HEK293T (cell line): ENCODE measurements at regions not wholly inside any gene's neighbourhood (a gene's known extent, or its start where the extent isn't known, plus 50 kb on each side); places are given as distances from the start of the nearest gene placed in this dataset.

Source experiments
- ARNT ChIP-seq: fragments of 450-650 bp; IDR thresholded peaks from 2 replicates; pipeline ENCODE4 v1.6.1; 2017; ENCODE audit warnings: mild to moderate bottlenecking
- BHLHE40 ChIP-seq: fragments of 450-650 bp; IDR thresholded peaks from 2 replicates; pipeline ENCODE4 v1.6.1; 2016; ENCODE audit warnings: mild to moderate bottlenecking, moderate library complexity, borderline replicate concordance
- CTBP1 ChIP-seq: fragments of 450-650 bp; IDR thresholded peaks from 2 replicates; pipeline ENCODE4 v1.6.1; 2016; ENCODE audit warnings: borderline replicate concordance
- ELF4 ChIP-seq: fragments of 450-650 bp; IDR thresholded peaks from 2 replicates; pipeline ENCODE4 v1.6.1; 2017; ENCODE audit warnings: antibody characterized with exemption
- FOXA1 ChIP-seq: fragments of 450-650 bp; IDR thresholded peaks from 2 replicates; pipeline ENCODE4 v1.6.1; 2016; ENCODE audit warnings: mild to moderate bottlenecking
- FOXK2 ChIP-seq: fragments of 450-650 bp; IDR thresholded peaks from 2 replicates; pipeline ENCODE4 v1.6.1; 2016; ENCODE audit warnings: mild to moderate bottlenecking
- FOXM1 ChIP-seq: fragments of 450-650 bp; IDR thresholded peaks from 2 replicates; pipeline ENCODE4 v1.6.1; 2017; ENCODE audit warnings: mild to moderate bottlenecking, borderline replicate concordance
- HDGF ChIP-seq: fragments of 450-650 bp; IDR thresholded peaks from 2 replicates; pipeline ENCODE4 v1.6.1; 2017; ENCODE audit warnings: antibody characterized with exemption, borderline replicate concordance
- LEF1 ChIP-seq: fragments of 450-650 bp; IDR thresholded peaks from 2 replicates; pipeline ENCODE4 v1.6.1; 2017; ENCODE audit warnings: mild to moderate bottlenecking, borderline replicate concordance
- NFRKB ChIP-seq: fragments of 450-650 bp; IDR thresholded peaks from 2 replicates; pipeline ENCODE4 v1.6.1; 2016; ENCODE audit warnings: mild to moderate bottlenecking, moderate library complexity
- SP1 ChIP-seq: fragments of 450-650 bp; IDR thresholded peaks from 2 replicates; pipeline ENCODE4 v1.6.1; 2017
- TARDBP ChIP-seq: fragments of 450-650 bp; IDR thresholded peaks from 2 replicates; pipeline ENCODE4 v1.6.1; 2016
- TF ChIP-seq, protein P1 (sequence below): fragments of 450-650 bp; IDR thresholded peaks from 2 replicates; pipeline ENCODE4 v1.6.1; 2016

DNA sequence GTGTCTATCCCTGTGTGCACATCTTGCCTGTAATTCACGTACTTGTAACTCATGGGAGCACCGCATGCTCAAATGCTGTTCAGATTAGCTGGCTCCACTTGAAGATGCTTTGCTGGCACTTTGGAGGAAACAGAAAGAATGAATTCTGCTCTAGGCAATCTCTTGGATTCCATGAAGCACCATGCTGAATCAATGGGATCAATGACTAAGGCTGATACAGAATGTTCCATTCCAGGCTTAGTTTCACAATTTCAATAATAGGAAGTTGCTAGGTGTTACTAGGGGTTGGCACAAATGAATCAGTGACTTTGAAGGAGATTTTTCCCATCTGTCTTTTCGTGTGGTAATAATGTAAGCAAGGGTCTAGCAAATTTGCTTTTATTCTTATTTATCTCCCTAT, 328.8 kb downstream of the OSR1 start:
- no peak for TF ChIP-seq NFRKB
- no peak for TF ChIP-seq BHLHE40
- no peak for TF ChIP-seq ARNT
- no peak for TF ChIP-seq FOXK2
- TF ChIP-seq SP1 = no peak
- no peak for TF ChIP-seq LEF1
- TF ChIP-seq CTBP1 = no peak
- no peak for TF ChIP-seq ELF4
- no peak for TF ChIP-seq FOXA1
- no peak for TF ChIP-seq HDGF
- no peak for TF ChIP-seq FOXM1
- TF ChIP-seq, protein P1, sequence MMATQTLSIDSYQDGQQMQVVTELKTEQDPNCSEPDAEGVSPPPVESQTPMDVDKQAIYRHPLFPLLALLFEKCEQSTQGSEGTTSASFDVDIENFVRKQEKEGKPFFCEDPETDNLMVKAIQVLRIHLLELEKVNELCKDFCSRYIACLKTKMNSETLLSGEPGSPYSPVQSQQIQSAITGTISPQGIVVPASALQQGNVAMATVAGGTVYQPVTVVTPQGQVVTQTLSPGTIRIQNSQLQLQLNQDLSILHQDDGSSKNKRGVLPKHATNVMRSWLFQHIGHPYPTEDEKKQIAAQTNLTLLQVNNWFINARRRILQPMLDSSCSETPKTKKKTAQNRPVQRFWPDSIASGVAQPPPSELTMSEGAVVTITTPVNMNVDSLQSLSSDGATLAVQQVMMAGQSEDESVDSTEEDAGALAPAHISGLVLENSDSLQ = no peak
- TF ChIP-seq TARDBP = no peak
